COLO668 (cell line): ENCODE measurements at regions not wholly inside any gene's neighbourhood (a gene's known extent, or its start where the extent isn't known, plus 50 kb on each side); places are given as distances from the start of the nearest gene placed in this dataset.

ENCODE experiments used
- DNase-seq: peaks from one replicate; lab custom pipeline; 2025; ENCODE audit not compliant: unreplicated experiment; lab: John Stamatoyannopoulos, UW

GRCh38 chr10:78292250-78292981 is 258.8 kb downstream of the RPS24 start:
- no peak for DNase-seq

- DNase-seq: peak; percentile 17
Observed at GRCh38 chr10:78292982-78293865, 259.6 kb downstream of the RPS24 start.

- DNase-seq: no peak
Observed at GRCh38 chr10:78295242-78295641, 261.6 kb downstream of the RPS24 start.

GRCh38 chr10:78296785-78297184 is 263.1 kb downstream of the RPS24 start:
- DNase-seq: no peak

- no peak for DNase-seq
Observed at GRCh38 chr10:78297997-78298396, 264.3 kb downstream of the RPS24 start.

- no peak for DNase-seq
Observed at GRCh38 chr10:78298835-78299234, 265.2 kb downstream of the RPS24 start.

- no peak for DNase-seq
Observed at GRCh38 chr10:78299851-78300468, 266.3 kb downstream of the RPS24 start.

GRCh38 chr10:78300526-78300925 is 266.9 kb downstream of the RPS24 start:
- no peak for DNase-seq

- DNase-seq: no peak
Observed at GRCh38 chr10:78301481-78301880, 267.8 kb downstream of the RPS24 start.

- no peak for DNase-seq
Observed at GRCh38 chr10:78301891-78302738, 268.5 kb downstream of the RPS24 start.

GRCh38 chr10:78302739-78302988 is 269.0 kb downstream of the RPS24 start:
- no peak for DNase-seq

GRCh38 chr10:78302989-78303854 is 269.6 kb downstream of the RPS24 start:
- DNase-seq: peak; percentile 95

- DNase-seq: no peak
Observed at GRCh38 chr10:78304091-78305045, 270.7 kb downstream of the RPS24 start.

- no peak for DNase-seq
Observed at GRCh38 chr10:78305311-78305710, 271.6 kb downstream of the RPS24 start.

- DNase-seq: no peak
Observed at GRCh38 chr10:78306358-78306757, 272.7 kb downstream of the RPS24 start.

- DNase-seq: no peak
Observed at GRCh38 chr10:78307576-78307975, 273.9 kb downstream of the RPS24 start.

GRCh38 chr10:78309536-78310237 is 276.0 kb downstream of the RPS24 start:
- DNase-seq: no peak

GRCh38 chr10:78310481-78311080 is 276.9 kb downstream of the RPS24 start:
- no peak for DNase-seq
